ENCODE measurements at regions not wholly inside any gene's neighbourhood (a gene's known extent, or its start where the extent isn't known, plus 50 kb on each side); places are given as distances from the start of the nearest gene placed in this dataset.

DNA sequence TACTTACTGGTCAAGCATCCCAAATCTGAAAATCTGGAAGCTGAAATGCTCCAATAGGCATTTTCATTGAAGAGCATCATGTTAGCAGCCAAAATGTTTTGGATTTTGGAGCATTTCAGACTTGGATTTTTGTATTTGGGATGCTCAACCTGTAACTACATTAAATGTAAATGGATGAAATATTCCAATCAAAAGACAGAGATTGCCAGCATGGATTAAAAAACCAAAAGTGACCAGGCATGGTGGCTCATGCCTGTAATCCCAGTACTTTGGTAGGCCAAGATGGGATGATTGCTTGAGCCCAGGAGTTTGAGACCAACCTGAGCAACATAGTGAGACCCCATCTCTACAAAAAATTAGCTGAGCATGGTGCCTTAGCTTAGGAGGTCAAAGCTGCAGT, 110.3 kb downstream of the URB2 start:
- TF ChIP-seq, protein P1, sequence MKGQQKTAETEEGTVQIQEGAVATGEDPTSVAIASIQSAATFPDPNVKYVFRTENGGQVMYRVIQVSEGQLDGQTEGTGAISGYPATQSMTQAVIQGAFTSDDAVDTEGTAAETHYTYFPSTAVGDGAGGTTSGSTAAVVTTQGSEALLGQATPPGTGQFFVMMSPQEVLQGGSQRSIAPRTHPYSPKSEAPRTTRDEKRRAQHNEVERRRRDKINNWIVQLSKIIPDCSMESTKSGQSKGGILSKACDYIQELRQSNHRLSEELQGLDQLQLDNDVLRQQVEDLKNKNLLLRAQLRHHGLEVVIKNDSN (IDR thresholded peaks at IDR 0.05) = no peak
- TF ChIP-seq, protein P2, sequence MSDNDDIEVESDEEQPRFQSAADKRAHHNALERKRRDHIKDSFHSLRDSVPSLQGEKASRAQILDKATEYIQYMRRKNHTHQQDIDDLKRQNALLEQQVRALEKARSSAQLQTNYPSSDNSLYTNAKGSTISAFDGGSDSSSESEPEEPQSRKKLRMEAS (IDR thresholded peaks at IDR 0.05) = no peak
- TF ChIP-seq FOXM1 (IDR thresholded peaks at IDR 0.05; ENCODE audit: borderline replicate concordance, low read depth) = no peak

GRCh38 chr1:229749992-229750391, 123.9 kb downstream of the URB2 start:
- TF ChIP-seq RAD21 (IDR thresholded peaks at IDR 0.05; ENCODE audit: low read depth) = no peak
- no peak for TF ChIP-seq EGR1 (IDR thresholded peaks at IDR 0.05)
- no peak for TF ChIP-seq TAF1 (IDR thresholded peaks at IDR 0.05; ENCODE audit: low read depth)
- TF ChIP-seq, protein P2 (IDR thresholded peaks at IDR 0.05) = no peak
- TF ChIP-seq CEBPB (IDR thresholded peaks at IDR 0.05) = no peak
- TF ChIP-seq ZBTB7A (IDR thresholded peaks at IDR 0.05; ENCODE audit: low read depth) = no peak
- no peak for TF ChIP-seq TEAD4 (IDR thresholded peaks at IDR 0.05)
- TF ChIP-seq TCF12 (IDR thresholded peaks at IDR 0.05; ENCODE audit: low read depth) = no peak
- no peak for TF ChIP-seq NFIC (IDR thresholded peaks at IDR 0.05)
- TF ChIP-seq, protein P1 (IDR thresholded peaks at IDR 0.05) = no peak
- no peak for TF ChIP-seq FOXM1 (IDR thresholded peaks at IDR 0.05; ENCODE audit: borderline replicate concordance, low read depth)
- TF ChIP-seq CREB1 (IDR thresholded peaks at IDR 0.05; ENCODE audit: low read depth) = no peak
- TF ChIP-seq YY1 (IDR thresholded peaks at IDR 0.05; ENCODE audit: low read depth) = no peak
- TF ChIP-seq, protein P3, sequence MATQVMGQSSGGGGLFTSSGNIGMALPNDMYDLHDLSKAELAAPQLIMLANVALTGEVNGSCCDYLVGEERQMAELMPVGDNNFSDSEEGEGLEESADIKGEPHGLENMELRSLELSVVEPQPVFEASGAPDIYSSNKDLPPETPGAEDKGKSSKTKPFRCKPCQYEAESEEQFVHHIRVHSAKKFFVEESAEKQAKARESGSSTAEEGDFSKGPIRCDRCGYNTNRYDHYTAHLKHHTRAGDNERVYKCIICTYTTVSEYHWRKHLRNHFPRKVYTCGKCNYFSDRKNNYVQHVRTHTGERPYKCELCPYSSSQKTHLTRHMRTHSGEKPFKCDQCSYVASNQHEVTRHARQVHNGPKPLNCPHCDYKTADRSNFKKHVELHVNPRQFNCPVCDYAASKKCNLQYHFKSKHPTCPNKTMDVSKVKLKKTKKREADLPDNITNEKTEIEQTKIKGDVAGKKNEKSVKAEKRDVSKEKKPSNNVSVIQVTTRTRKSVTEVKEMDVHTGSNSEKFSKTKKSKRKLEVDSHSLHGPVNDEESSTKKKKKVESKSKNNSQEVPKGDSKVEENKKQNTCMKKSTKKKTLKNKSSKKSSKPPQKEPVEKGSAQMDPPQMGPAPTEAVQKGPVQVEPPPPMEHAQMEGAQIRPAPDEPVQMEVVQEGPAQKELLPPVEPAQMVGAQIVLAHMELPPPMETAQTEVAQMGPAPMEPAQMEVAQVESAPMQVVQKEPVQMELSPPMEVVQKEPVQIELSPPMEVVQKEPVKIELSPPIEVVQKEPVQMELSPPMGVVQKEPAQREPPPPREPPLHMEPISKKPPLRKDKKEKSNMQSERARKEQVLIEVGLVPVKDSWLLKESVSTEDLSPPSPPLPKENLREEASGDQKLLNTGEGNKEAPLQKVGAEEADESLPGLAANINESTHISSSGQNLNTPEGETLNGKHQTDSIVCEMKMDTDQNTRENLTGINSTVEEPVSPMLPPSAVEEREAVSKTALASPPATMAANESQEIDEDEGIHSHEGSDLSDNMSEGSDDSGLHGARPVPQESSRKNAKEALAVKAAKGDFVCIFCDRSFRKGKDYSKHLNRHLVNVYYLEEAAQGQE (IDR thresholded peaks at IDR 0.05; ENCODE audit: low read depth) = no peak
- TF ChIP-seq EP300 (IDR thresholded peaks at IDR 0.05; ENCODE audit: borderline replicate concordance) = no peak

- TF ChIP-seq, protein P1 (IDR thresholded peaks at IDR 0.05) = no peak
- TF ChIP-seq EGR1 (IDR thresholded peaks at IDR 0.05) = no peak
- TF ChIP-seq FOXM1 (IDR thresholded peaks at IDR 0.05; ENCODE audit: borderline replicate concordance, low read depth) = no peak
- no peak for TF ChIP-seq RAD21 (IDR thresholded peaks at IDR 0.05; ENCODE audit: low read depth)
- TF ChIP-seq TEAD4 (IDR thresholded peaks at IDR 0.05) = no peak
These were observed 125.6 kb downstream of the URB2 start for GRCh38 chr1:229751610-229752009.

GRCh38 chr1:229752679-229753078, 126.6 kb downstream of the URB2 start:
- TF ChIP-seq EP300 (IDR thresholded peaks at IDR 0.05; ENCODE audit: borderline replicate concordance) (no peak), TCF12 (IDR thresholded peaks at IDR 0.05; ENCODE audit: low read depth) (no peak), TEAD4 (IDR thresholded peaks at IDR 0.05) (no peak), EGR1 (IDR thresholded peaks at IDR 0.05) (no peak), NFIC (IDR thresholded peaks at IDR 0.05) (no peak), CREB1 (IDR thresholded peaks at IDR 0.05; ENCODE audit: low read depth) (no peak), FOXM1 (IDR thresholded peaks at IDR 0.05; ENCODE audit: borderline replicate concordance, low read depth) (no peak), RAD21 (IDR thresholded peaks at IDR 0.05; ENCODE audit: low read depth) (no peak), ZBTB7A (IDR thresholded peaks at IDR 0.05; ENCODE audit: low read depth) (no peak), YY1 (IDR thresholded peaks at IDR 0.05; ENCODE audit: low read depth) (no peak)
- TF ChIP-seq, protein P2 (IDR thresholded peaks at IDR 0.05) = no peak
- TF ChIP-seq, protein P1 (IDR thresholded peaks at IDR 0.05) = no peak

DNA sequence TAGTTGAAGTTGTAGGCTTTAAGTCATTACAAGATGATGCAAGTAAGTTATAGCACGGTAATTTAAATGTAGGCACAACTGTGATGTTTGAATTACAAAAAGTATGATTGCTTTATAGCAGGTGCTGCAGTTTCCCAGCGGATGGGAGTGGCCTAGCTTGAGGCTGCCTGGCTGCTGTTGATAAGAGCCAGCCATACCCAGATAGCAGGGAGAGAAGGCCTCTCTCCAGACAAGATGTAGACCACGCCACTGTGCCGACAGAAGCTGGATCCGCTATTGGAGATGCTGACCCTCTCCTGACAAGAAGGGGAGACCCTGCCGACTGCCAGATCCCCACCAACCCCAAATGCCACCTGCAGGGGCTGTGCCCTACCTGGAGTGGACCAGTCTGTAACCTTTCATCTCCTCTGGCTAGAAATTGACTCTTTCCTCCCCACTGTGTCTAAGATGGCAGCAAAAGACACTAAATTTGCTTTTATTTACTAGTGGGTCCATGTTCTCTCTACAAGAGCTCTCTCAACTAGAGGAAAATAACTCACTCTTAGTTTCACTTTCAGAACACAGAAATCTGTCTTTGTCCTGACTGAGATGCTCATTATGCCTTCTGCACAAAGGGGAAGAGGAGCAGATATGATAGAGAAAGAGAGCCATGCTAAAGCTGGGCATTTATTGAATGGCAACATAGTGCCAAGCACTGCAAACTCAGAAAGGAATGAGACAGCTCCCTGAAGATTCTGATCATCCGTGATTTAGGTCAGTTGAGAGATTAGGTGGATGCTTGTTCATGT, 127.9 kb downstream of the URB2 start:
- no peak for TF ChIP-seq EP300 (IDR thresholded peaks at IDR 0.05; ENCODE audit: borderline replicate concordance)
- no peak for TF ChIP-seq CEBPB (IDR thresholded peaks at IDR 0.05)
- TF ChIP-seq TEAD4 (IDR thresholded peaks at IDR 0.05) = no peak
- no peak for TF ChIP-seq ZBTB7A (IDR thresholded peaks at IDR 0.05; ENCODE audit: low read depth)
- no peak for TF ChIP-seq EGR1 (IDR thresholded peaks at IDR 0.05)
- TF ChIP-seq RAD21 (IDR thresholded peaks at IDR 0.05; ENCODE audit: low read depth) = no peak
- no peak for TF ChIP-seq YY1 (IDR thresholded peaks at IDR 0.05; ENCODE audit: low read depth)
- TF ChIP-seq NFIC (IDR thresholded peaks at IDR 0.05) = no peak
- TF ChIP-seq, protein P2 (IDR thresholded peaks at IDR 0.05) = no peak
- no peak for TF ChIP-seq TCF12 (IDR thresholded peaks at IDR 0.05; ENCODE audit: low read depth)
- TF ChIP-seq FOXM1 (IDR thresholded peaks at IDR 0.05; ENCODE audit: borderline replicate concordance, low read depth) = no peak
- no peak for TF ChIP-seq TAF1 (IDR thresholded peaks at IDR 0.05; ENCODE audit: low read depth)
- TF ChIP-seq, protein P1 (IDR thresholded peaks at IDR 0.05) = no peak
- TF ChIP-seq, protein P3 (IDR thresholded peaks at IDR 0.05; ENCODE audit: low read depth) = no peak
